Caco-2 (cell line): ENCODE measurements at regions not wholly inside any gene's neighbourhood (a gene's known extent, or its start where the extent isn't known, plus 50 kb on each side); places are given as distances from the start of the nearest gene placed in this dataset.

Experiments
- BruUV-seq: library from RNA; stranded (reverse); fragments of 400-500 nt; replicated peaks from 2 replicates; lab custom pipeline; 2021; lab: Mats Ljungman, UMichigan
- CTCF ChIA-PET: fragments of 300-600 bp; sonication (Branson Sonifier 250); formaldehyde crosslinking; loops from one replicate; lab custom pipeline; 2022; ENCODE audit warnings: antibody characterized with exemption; lab: Charles Lee
- POLR2A ChIA-PET: fragments of 300-600 bp; sonication (Branson Sonifier 250); formaldehyde crosslinking; loops from one replicate; lab custom pipeline; 2022; ENCODE audit warnings: antibody characterized with exemption; lab: Charles Lee
- DNase-seq, 2 experiments: peaks; one replicate each; pipeline versions ENCODE4 v3.0.0 to v3.0.0-alpha.2; 2020 to 2022
- H3K27me3 ChIP-seq: replicated peaks from 2 replicates; pipeline ENCODE4 v1.6.0; 2011; ENCODE audit warnings: low read length; ENCODE audit not compliant: control insufficient read depth, insufficient read depth
- H3K36me3 ChIP-seq: 2 replicates; pipeline ENCODE4 v1.5.1; 2011; ENCODE audit warnings: low read length; ENCODE audit not compliant: control insufficient read depth, insufficient read depth
- H3K4me1 ChIP-seq: fragments of 250-450 bp; sonication (Bioruptor Pico); 2 replicates; pipeline ENCODE4 v1.5.1; 2020; ENCODE audit warnings: mild to moderate bottlenecking
- H3K4me3 ChIP-seq: 2 replicates; pipeline ENCODE4 v1.5.1; 2011; ENCODE audit warnings: low read depth, mild to moderate bottlenecking, control low read depth, low read length
- H3K9me3 ChIP-seq: fragments of 250-450 bp; sonication (Bioruptor Pico); 2 replicates; pipeline ENCODE4 v1.5.1; 2020; ENCODE audit warnings: mild to moderate bottlenecking, moderate library complexity
- H3K27ac Mint-ChIP-seq: one replicate; pipeline ENCODE4 v1.8.0; 2022; ENCODE audit warnings: mixed read lengths; ENCODE audit not compliant: unreplicated experiment
- H3K27me3 Mint-ChIP-seq: one replicate; pipeline ENCODE4 v1.8.0; 2022; ENCODE audit warnings: mixed read lengths; ENCODE audit not compliant: insufficient read depth, unreplicated experiment
- H3K36me3 Mint-ChIP-seq: one replicate; pipeline ENCODE4 v1.8.0; 2022; ENCODE audit warnings: mild to moderate bottlenecking, mixed read lengths; ENCODE audit not compliant: insufficient read depth, unreplicated experiment
- H3K4me1 Mint-ChIP-seq: one replicate; pipeline ENCODE4 v1.8.0; 2022; ENCODE audit warnings: low read depth, mixed read lengths; ENCODE audit not compliant: unreplicated experiment
- H3K4me3 Mint-ChIP-seq: one replicate; pipeline ENCODE4 v1.8.0; 2022; ENCODE audit warnings: mild to moderate bottlenecking, moderate library complexity, mixed read lengths; ENCODE audit not compliant: unreplicated experiment
- H3K9me3 Mint-ChIP-seq: one replicate; pipeline ENCODE4 v1.8.0; 2022; ENCODE audit warnings: mixed read lengths; ENCODE audit not compliant: unreplicated experiment
- intact Hi-C: fragments of 100-400 bp; cut with micrococcal nuclease; formaldehyde crosslinking; loops from one replicate; pipeline ENCODE4 v1.10.0; 2022; ENCODE audit not compliant: unreplicated experiment
- TF ChIP-seq, protein P1 (sequence below), 2 experiments: fragments of 200-600 bp in 1 of 2; IDR thresholded peaks; 1 replicate in 1 of 2; 2 replicates in 1 of 2; pipeline versions ENCODE4 v1.5.1 to v1.8.0; 2011 to 2022; ENCODE audit warnings: antibody characterized with exemption in 1 of 2, control low read depth in 1 of 2, inconsistent platforms in 1 of 2, low read depth in 1 of 2, low read length in 1 of 2, mild to moderate bottlenecking in 1 of 2, moderate library complexity in 1 of 2; ENCODE audit not compliant: insufficient read depth in 1 of 2, severe bottlenecking in 1 of 2, unreplicated experiment in 1 of 2

DNA sequence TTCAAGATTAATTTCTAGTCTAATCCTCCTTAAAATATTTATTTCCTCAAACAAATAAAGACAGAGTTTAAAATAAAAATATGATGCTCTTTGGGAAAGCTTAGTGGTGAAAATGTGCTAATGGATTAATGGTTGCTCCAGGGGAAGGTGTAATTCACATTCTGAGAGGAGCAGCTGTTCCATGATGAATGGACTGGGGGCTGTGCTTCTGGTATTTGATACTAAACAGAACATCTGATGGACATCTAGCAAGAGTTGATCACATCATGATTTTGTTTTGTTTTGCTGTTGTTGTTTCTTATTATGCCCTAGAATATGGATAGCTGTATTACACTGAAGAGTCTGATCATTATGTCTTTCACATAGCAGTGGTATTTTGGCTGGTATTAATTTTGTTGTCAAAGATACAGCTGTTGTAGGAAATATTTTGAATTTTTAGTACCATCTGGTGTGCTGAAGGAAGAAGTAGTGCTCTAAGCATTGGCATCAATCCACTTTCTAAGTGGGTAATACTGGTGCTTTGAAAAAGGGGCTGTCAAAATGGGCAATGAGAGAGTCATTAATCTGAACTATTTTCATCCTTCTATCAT, 296.4 kb downstream of the ADAMTS20 start:
- no peaks in the 10 kb centered on the region for H3K27me3 ChIP-seq
- DNase-seq = no peak
- ChIA-PET POLR2A (no interaction called here), CTCF (no interaction called here)
- Mint-ChIP-seq H3K9me3 (no peaks in the 10 kb centered on the region), H3K27ac (no peak overlapping the region), H3K4me3 (no peak overlapping the region), H3K27me3 (peaks cover 3% of the 10 kb centered on the region), H3K36me3 (no peaks in the 10 kb centered on the region), H3K4me1 (no peaks in the 10 kb centered on the region)
- no peaks in the 10 kb centered on the region for H3K36me3 ChIP-seq
- no peak overlapping the region for H3K4me3 ChIP-seq
- no peaks in the 10 kb centered on the region for H3K9me3 ChIP-seq
- no TSS peak for BruUV-seq
- H3K4me1 ChIP-seq = no peaks in the 10 kb centered on the region
- TF ChIP-seq, protein P1, sequence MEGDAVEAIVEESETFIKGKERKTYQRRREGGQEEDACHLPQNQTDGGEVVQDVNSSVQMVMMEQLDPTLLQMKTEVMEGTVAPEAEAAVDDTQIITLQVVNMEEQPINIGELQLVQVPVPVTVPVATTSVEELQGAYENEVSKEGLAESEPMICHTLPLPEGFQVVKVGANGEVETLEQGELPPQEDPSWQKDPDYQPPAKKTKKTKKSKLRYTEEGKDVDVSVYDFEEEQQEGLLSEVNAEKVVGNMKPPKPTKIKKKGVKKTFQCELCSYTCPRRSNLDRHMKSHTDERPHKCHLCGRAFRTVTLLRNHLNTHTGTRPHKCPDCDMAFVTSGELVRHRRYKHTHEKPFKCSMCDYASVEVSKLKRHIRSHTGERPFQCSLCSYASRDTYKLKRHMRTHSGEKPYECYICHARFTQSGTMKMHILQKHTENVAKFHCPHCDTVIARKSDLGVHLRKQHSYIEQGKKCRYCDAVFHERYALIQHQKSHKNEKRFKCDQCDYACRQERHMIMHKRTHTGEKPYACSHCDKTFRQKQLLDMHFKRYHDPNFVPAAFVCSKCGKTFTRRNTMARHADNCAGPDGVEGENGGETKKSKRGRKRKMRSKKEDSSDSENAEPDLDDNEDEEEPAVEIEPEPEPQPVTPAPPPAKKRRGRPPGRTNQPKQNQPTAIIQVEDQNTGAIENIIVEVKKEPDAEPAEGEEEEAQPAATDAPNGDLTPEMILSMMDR (IDR thresholded peaks at IDR 0.05; ENCODE audit: insufficient read depth in 1 of 2, low read depth in 1 of 2, low read length in 1 of 2, severe bottlenecking in 1 of 2, unreplicated experiment in 1 of 2) = no peak
- intact Hi-C loops = no loop called here

- Mint-ChIP-seq H3K27ac (no peak overlapping the region), H3K9me3 (no peaks in the 10 kb centered on the region), H3K4me1 (no peaks in the 10 kb centered on the region), H3K27me3 (peaks cover under 1% of the 10 kb centered on the region), H3K4me3 (no peak overlapping the region), H3K36me3 (no peaks in the 10 kb centered on the region)
- no peak for DNase-seq
- no TSS peak for BruUV-seq
- H3K9me3 ChIP-seq = no peaks in the 10 kb centered on the region
- H3K4me1 ChIP-seq = no peaks in the 10 kb centered on the region
- ChIA-PET CTCF (no interaction called here), POLR2A (no interaction called here)
- TF ChIP-seq, protein P1 (IDR thresholded peaks at IDR 0.05; ENCODE audit: insufficient read depth in 1 of 2, low read depth in 1 of 2, low read length in 1 of 2, severe bottlenecking in 1 of 2, unreplicated experiment in 1 of 2) = no peak
- H3K27me3 ChIP-seq = no peaks in the 10 kb centered on the region
- no peaks in the 10 kb centered on the region for H3K36me3 ChIP-seq
- intact Hi-C loops = no loop called here
- H3K4me3 ChIP-seq = no peak overlapping the region
These were observed 299.4 kb downstream of the ADAMTS20 start for GRCh38 chr12:43252585-43252984.

- Histone ChIP-seq H3K36me3 (no peaks in the 10 kb centered on the region), H3K4me3 (no peak overlapping the region), H3K27me3 (no peaks in the 10 kb centered on the region), H3K4me1 (no peaks in the 10 kb centered on the region), H3K9me3 (no peaks in the 10 kb centered on the region)
- no peak overlapping the region for H3K27ac Mint-ChIP-seq
- H3K4me3 Mint-ChIP-seq = no peak overlapping the region
- TF ChIP-seq, protein P1 (IDR thresholded peaks at IDR 0.05; ENCODE audit: insufficient read depth in 1 of 2, low read depth in 1 of 2, low read length in 1 of 2, severe bottlenecking in 1 of 2, unreplicated experiment in 1 of 2) = no peak
- no TSS peak for BruUV-seq
- H3K4me1 Mint-ChIP-seq = no peaks in the 10 kb centered on the region
- no peak for DNase-seq
- H3K9me3 Mint-ChIP-seq = no peaks in the 10 kb centered on the region
- H3K27me3 Mint-ChIP-seq = no peaks in the 10 kb centered on the region
- POLR2A ChIA-PET = no interaction called here
- intact Hi-C loops = no loop called here
- CTCF ChIA-PET = no interaction called here
- H3K36me3 Mint-ChIP-seq = no peaks in the 10 kb centered on the region
These were observed 306.1 kb downstream of the ADAMTS20 start for GRCh38 chr12:43245947-43246346.
